Psoas muscle (tissue), 7 donors: ENCODE measurements at regions not wholly inside any gene's neighbourhood (a gene's known extent, or its start where the extent isn't known, plus 50 kb on each side); places are given as distances from the start of the nearest gene placed in this dataset.

Source experiments
- ATAC-seq, 4 donors: fragments of 200-7000 bp; cut with Tn5 transposase; one replicate each; pipeline ENCODE4 v1.9.1; 2020; ENCODE audit warnings: moderate library complexity in 3 of 4, mild to moderate bottlenecking in 2 of 4
- DNase-seq, 2 donors: peaks; one replicate each; pipeline ENCODE4 v3.0.0-alpha.2; 2020
- H3K27ac ChIP-seq: fragments of 200-600 bp; one replicate; pipeline ENCODE4 v1.8.0; 2022
- H3K27me3 ChIP-seq, 3 donors: fragments of 200-600 bp in 1 of 3; one replicate each; pipeline versions ENCODE4 v1.6.1 to v1.8.0; 2013 to 2022; ENCODE audit warnings: low read length in 2 of 3, mild to moderate bottlenecking in 2 of 3, moderate library complexity in 1 of 3; ENCODE audit not compliant: insufficient read depth in 3 of 3
- H3K36me3 ChIP-seq, 2 donors: fragments of 200-600 bp in 1 of 2; one replicate each; pipeline versions ENCODE4 v1.6.1 to v1.8.0; 2013 to 2022; ENCODE audit warnings: low read depth in 1 of 2, mild to moderate bottlenecking in 1 of 2, moderate library complexity in 1 of 2; ENCODE audit not compliant: insufficient read depth in 1 of 2
- H3K4me1 ChIP-seq: fragments of 200-600 bp; one replicate; pipeline ENCODE4 v1.8.0; 2022
- H3K4me3 ChIP-seq: fragments of 200-600 bp; one replicate; pipeline ENCODE4 v1.8.0; 2022; ENCODE audit warnings: mild to moderate bottlenecking
- H3K9me3 ChIP-seq: fragments of 200-600 bp; one replicate; pipeline ENCODE4 v1.8.0; 2022
- WGBS, 3 donors: extraction: QIAGEN DNeasy Blood & Tissue Kit; methylation state at CpG; one replicate each; pipeline versions ENCODE4 v1.1.6 to v1.1.7; 2013; 5-methylcytosine and 5-hydroxymethylcytosine counted together
- intact Hi-C, 2 donors: fragments of 100-400 bp; cut with DNase I; formaldehyde crosslinking; loops; one replicate each; pipeline versions ENCODE4 v1.11.0 to v1.14.2; 2022
- TF ChIP-seq, protein P1 (sequence below): fragments of 200-600 bp; IDR thresholded peaks from one replicate; pipeline ENCODE4 v1.8.0; 2022; ENCODE audit warnings: antibody characterized with exemption
- donor health status: healthy with polysubstance abuse.
- donor health status: DM: no; HTN: no; CAD: no; lungs with moderate emphysema.
- donor health status: Bipolar disorder and iron deficiency.
- donor health status: healthy.
- donor health status: DM: yes; HTN: yes; CAD: no.
- donor health status: DM: no; HTN: no; CAD: no.
- donor health status: DM: yes; HTN: yes; CAD: no.

DNA sequence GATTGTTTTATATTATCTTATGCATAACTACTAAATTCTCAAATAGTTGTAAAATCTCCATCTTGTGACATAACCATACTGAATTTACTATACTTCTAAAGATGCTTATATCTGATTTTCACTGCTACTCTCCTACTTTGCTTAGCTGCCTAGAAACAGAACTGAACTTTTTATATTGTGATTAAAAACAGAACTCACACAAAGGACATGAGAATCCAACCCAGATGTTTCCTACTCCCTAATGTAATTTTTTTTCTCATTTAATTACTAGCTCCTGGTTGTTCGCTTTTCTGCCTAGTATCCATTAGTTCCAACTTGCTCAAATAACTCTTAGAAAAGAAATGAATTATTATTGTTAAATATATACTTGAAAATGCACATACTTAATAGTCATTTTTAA is 283.5 kb upstream of the ACTRT1 start:
- Histone ChIP-seq H3K9me3 (no peaks in the 10 kb centered on the region), H3K4me3 (no peak overlapping the region), H3K27ac (no peak overlapping the region), H3K27me3 (no peaks in the 10 kb centered on the region), H3K4me1 (no peaks in the 10 kb centered on the region), H3K36me3 (no peaks in the 10 kb centered on the region)
- TF ChIP-seq, protein P1, sequence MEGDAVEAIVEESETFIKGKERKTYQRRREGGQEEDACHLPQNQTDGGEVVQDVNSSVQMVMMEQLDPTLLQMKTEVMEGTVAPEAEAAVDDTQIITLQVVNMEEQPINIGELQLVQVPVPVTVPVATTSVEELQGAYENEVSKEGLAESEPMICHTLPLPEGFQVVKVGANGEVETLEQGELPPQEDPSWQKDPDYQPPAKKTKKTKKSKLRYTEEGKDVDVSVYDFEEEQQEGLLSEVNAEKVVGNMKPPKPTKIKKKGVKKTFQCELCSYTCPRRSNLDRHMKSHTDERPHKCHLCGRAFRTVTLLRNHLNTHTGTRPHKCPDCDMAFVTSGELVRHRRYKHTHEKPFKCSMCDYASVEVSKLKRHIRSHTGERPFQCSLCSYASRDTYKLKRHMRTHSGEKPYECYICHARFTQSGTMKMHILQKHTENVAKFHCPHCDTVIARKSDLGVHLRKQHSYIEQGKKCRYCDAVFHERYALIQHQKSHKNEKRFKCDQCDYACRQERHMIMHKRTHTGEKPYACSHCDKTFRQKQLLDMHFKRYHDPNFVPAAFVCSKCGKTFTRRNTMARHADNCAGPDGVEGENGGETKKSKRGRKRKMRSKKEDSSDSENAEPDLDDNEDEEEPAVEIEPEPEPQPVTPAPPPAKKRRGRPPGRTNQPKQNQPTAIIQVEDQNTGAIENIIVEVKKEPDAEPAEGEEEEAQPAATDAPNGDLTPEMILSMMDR, result no peak
- intact Hi-C loops, result no loop called here
- DNase-seq, result no peak
- WGBS, 3 donors, result 52 to 71% (median 52%) methylated on average over 1 of the region's 1 CpG
- no peak for ATAC-seq

DNA sequence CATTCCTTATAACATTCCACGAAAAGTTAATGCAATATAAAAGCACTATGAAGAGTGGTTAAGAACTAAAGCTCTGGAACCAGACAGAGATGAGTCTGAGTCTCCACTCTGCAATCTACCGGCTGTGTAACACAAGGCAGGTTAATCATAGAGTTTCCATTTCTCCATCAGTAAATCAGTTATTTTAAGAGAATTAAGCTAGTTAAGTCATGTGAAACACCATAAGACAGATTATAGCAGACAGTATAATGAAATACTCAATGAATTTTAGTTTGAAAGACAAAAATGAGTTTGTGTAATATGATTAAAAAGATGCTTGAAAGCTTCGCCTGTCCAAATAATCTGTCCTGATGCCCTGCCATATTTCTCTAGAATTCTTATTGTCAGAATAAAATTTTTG is 282.6 kb upstream of the ACTRT1 start:
- no peak overlapping the region for H3K27ac ChIP-seq
- no peaks in the 10 kb centered on the region for H3K27me3 ChIP-seq
- ATAC-seq (no peak), DNase-seq (no peak)
- H3K9me3 ChIP-seq, result no peaks in the 10 kb centered on the region
- intact Hi-C loops, result no loop called here
- no peaks in the 10 kb centered on the region for H3K4me1 ChIP-seq
- 68 to 83% (median 77%) methylated on average over 3 of the region's 3 CpGs for WGBS, 3 donors
- H3K36me3 ChIP-seq, result no peaks in the 10 kb centered on the region
- TF ChIP-seq, protein P1, result no peak
- H3K4me3 ChIP-seq, result no peak overlapping the region

DNA sequence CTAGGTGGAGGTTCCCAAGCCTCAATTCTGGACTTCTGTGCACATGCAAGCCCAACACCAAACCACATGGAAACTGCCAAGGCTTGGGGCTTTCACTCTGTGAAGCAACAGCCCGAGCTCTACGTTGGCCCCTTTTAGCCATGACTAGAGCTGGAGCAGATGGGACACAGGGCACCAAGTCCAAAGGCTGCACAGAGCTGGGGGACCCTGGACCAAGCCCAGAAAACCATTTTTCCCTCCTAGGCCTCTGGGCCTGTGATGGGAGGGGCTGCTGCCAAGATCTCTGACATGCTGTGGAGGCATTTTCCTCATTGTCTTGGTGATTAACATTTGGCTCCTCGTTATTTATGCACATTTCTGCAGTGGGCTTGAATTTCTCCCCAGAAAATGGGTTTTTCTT is 258.7 kb upstream of the ACTRT1 start:
- H3K27ac ChIP-seq, result no peak overlapping the region
- H3K36me3 ChIP-seq, result no peaks in the 10 kb centered on the region
- TF ChIP-seq, protein P1, result no peak
- H3K4me3 ChIP-seq, result no peak overlapping the region
- no peaks in the 10 kb centered on the region for H3K4me1 ChIP-seq
- ATAC-seq (no peak), DNase-seq (no peak)
- H3K27me3 ChIP-seq, result no peaks in the 10 kb centered on the region
- WGBS, 3 donors, result 41 to 81% (median 56%) methylated on average over 3 of the region's 3 CpGs
- intact Hi-C loops, result no loop called here
- no peaks in the 10 kb centered on the region for H3K9me3 ChIP-seq

DNA sequence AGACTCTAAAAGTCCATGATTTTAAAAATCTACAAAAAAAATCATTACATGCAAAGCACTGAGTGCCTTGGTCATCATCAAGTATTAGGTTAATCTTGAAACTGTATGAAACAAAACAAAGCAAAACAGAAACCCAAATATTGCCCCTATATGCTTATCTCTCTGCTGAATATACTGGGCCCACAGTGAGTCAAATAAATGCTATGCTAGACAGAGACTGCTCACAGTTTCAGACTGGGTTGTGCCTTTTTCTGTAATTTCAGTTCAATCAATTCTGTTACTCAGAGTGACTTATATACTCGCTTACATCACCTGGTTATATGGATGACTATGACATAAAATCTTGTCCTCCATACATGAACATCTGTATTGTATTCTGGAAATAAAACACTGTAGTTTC is 257.1 kb upstream of the ACTRT1 start:
- Histone ChIP-seq H3K4me3 (no peak overlapping the region), H3K27me3 (no peaks in the 10 kb centered on the region), H3K9me3 (no peaks in the 10 kb centered on the region), H3K4me1 (no peaks in the 10 kb centered on the region), H3K36me3 (no peaks in the 10 kb centered on the region), H3K27ac (no peak overlapping the region)
- no peak for ATAC-seq
- intact Hi-C loops, result no loop called here
- 75 to 94% (median 91%) methylated on average over 1 of the region's 1 CpG for WGBS, 3 donors
- TF ChIP-seq, protein P1, result no peak
- no peak for DNase-seq

DNA sequence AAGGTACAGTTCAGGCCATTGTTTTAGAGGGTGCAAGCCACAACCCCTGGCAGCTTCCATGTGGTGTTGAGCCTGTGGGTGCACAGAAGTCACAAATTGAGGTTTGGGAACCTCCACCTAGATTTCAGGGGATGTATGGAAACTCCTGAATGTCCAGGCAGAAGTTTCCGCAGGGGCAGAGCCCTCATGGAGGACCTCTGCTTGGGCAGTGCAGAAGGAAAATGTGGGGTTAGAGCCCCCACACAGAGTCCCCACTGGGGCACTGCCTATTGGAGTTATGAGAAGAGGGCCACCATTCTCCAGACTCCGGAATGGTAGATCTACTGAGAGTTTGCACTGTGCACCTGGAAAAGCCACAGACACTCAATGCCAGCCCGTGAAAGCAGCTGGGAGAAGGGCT is 242.0 kb upstream of the ACTRT1 start:
- H3K27ac ChIP-seq, result no peak overlapping the region
- H3K9me3 ChIP-seq, result no peaks in the 10 kb centered on the region
- no peaks in the 10 kb centered on the region for H3K4me1 ChIP-seq
- ATAC-seq (no peak), DNase-seq (no peak)
- TF ChIP-seq, protein P1, result no peak
- no peaks in the 10 kb centered on the region for H3K27me3 ChIP-seq
- 73 to 80% (median 79%) methylated on average over 3 of the region's 3 CpGs for WGBS, 3 donors
- intact Hi-C loops, result no loop called here
- no peaks in the 10 kb centered on the region for H3K36me3 ChIP-seq
- no peak overlapping the region for H3K4me3 ChIP-seq
